Keratinocyte (primary cell): ENCODE measurements at regions not wholly inside any gene's neighbourhood (a gene's known extent, or its start where the extent isn't known, plus 50 kb on each side); places are given as distances from the start of the nearest gene placed in this dataset.

Experiments
- DNase-seq: peaks from one replicate; pipeline ENCODE4 v3.0.0-alpha.2; 2011; ENCODE audit warnings: low read depth, missing footprints, low spot score
- FAIRE-seq: peaks from 2 replicates; lab custom pipeline; 2011; peaks lifted over from hg19 to GRCh38; lab: Jason Lieb, UNC
- H2AFZ ChIP-seq: 2 replicates; pipeline ENCODE4 v1.6.0; 2012; ENCODE audit warnings: low read length, control low read depth, inconsistent platforms; ENCODE audit not compliant: control insufficient read depth
- H3K27ac ChIP-seq: 2 replicates; pipeline ENCODE4 v1.5.1; 2011; ENCODE audit warnings: low read length; ENCODE audit not compliant: control insufficient read depth, insufficient read depth
- H3K27me3 ChIP-seq: 3 replicates; pipeline ENCODE4 v1.6.0; 2011; ENCODE audit warnings: low read length; ENCODE audit not compliant: control insufficient read depth, insufficient read depth; ENCODE audit errors: extremely low read depth
- H3K36me3 ChIP-seq, 2 experiments: 2 replicates in 1 of 2; 3 replicates in 1 of 2; pipeline ENCODE4 v1.5.1; 2011; ENCODE audit warnings: low read length in 2 of 2, mild to moderate bottlenecking in 1 of 2; ENCODE audit not compliant: control insufficient read depth in 2 of 2, insufficient read depth in 2 of 2; ENCODE audit errors: extremely low read depth in 1 of 2
- H3K4me1 ChIP-seq: 3 replicates; pipeline ENCODE4 v1.5.1; 2011; ENCODE audit warnings: low read length; ENCODE audit not compliant: control insufficient read depth, insufficient read depth; ENCODE audit errors: extremely low read depth
- H3K4me2 ChIP-seq: 3 replicates; pipeline ENCODE4 v1.6.0; 2011; ENCODE audit warnings: low read depth, low read length; ENCODE audit not compliant: control insufficient read depth, insufficient read depth; ENCODE audit errors: extremely low read depth
- H3K4me3 ChIP-seq, 3 experiments: fragments of 200-600 bp in 1 of 3; sonication (generic) in 1 of 3; 2 replicates in 2 of 3; 3 replicates in 1 of 3; pipeline ENCODE4 v1.5.1; 2011 to 2016; ENCODE audit warnings: low read length in 3 of 3, mild to moderate bottlenecking in 3 of 3, control low read depth in 2 of 3, inconsistent platforms in 1 of 3, low read depth in 1 of 3, mixed read lengths in 1 of 3, mixed run types in 1 of 3, moderate library complexity in 1 of 3; ENCODE audit not compliant: control insufficient read depth in 2 of 3, insufficient read depth in 2 of 3; ENCODE audit errors: extremely low read depth in 1 of 3
- H3K79me2 ChIP-seq: 2 replicates; pipeline ENCODE4 v1.6.0; 2012; ENCODE audit warnings: low read length; ENCODE audit not compliant: control insufficient read depth, insufficient read depth
- H3K9ac ChIP-seq: 3 replicates; pipeline ENCODE4 v1.6.0; 2011; ENCODE audit warnings: low read length; ENCODE audit not compliant: control insufficient read depth, insufficient read depth; ENCODE audit errors: extremely low read depth
- H3K9me1 ChIP-seq: 3 replicates; pipeline ENCODE4 v1.6.0; 2011; ENCODE audit warnings: low read length; ENCODE audit not compliant: control insufficient read depth, insufficient read depth; ENCODE audit errors: extremely low read depth
- H3K9me3 ChIP-seq: 2 replicates; pipeline ENCODE4 v1.5.1; 2012; ENCODE audit warnings: low read depth, low read length; ENCODE audit not compliant: control insufficient read depth
- H4K20me1 ChIP-seq: 3 replicates; pipeline ENCODE4 v1.6.0; 2011; ENCODE audit warnings: low read length; ENCODE audit not compliant: control insufficient read depth, insufficient read depth; ENCODE audit errors: extremely low read depth
- CTCF ChIP-seq, 3 experiments: IDR thresholded peaks in 1 of 3; conservative IDR thresholded peaks in 1 of 3; optimal IDR thresholded peaks in 1 of 3; 2 replicates in 2 of 3; 3 replicates in 1 of 3; pipeline versions ENCODE3 to v1.5.1; 2011; ENCODE audit warnings: low read length in 3 of 3, mild to moderate bottlenecking in 3 of 3, moderate library complexity in 2 of 3, control low read depth in 1 of 3, inconsistent platforms in 1 of 3; ENCODE audit not compliant: insufficient read depth in 2 of 3; ENCODE audit errors: extremely low read depth in 1 of 3
- EZH2 ChIP-seq: IDR thresholded peaks from one replicate; pipeline ENCODE4 v1.6.1; 2012; ENCODE audit warnings: inconsistent platforms, mild to moderate bottlenecking, low read length, moderate library complexity
- dilution Hi-C: fragments of 300-500 bp; cut with MboI; formaldehyde crosslinking; loops from one replicate; pipeline ENCODE4 v1.7.0; 2020; ENCODE audit warnings: low sequenced_read_pairs; ENCODE audit not compliant: extremely low pct_ligation_motif_present

GRCh38 chr5:61701877-61702602 is 370.0 kb downstream of the ZSWIM6 start:
- TF ChIP-seq CTCF (optimal IDR thresholded peaks at IDR 0.05 in 1 of 3, IDR thresholded peaks at IDR 0.05 in 1 of 3, conservative IDR thresholded peaks at IDR 0.05 in 1 of 3; ENCODE audit: extremely low read depth in 1 of 3, insufficient read depth in 2 of 3, low read length in 3 of 3): no peak
- TF ChIP-seq EZH2: no peak
- no peak overlapping the region for H2AFZ ChIP-seq
- no peaks in the 10 kb centered on the region for H3K79me2 ChIP-seq
- H3K4me1 ChIP-seq: peaks cover 4% of the 10 kb centered on the region
- H3K36me3 ChIP-seq: no peaks in the 10 kb centered on the region
- no peak for FAIRE-seq
- H3K4me3 ChIP-seq: no peak overlapping the region
- no peaks in the 10 kb centered on the region for H4K20me1 ChIP-seq
- no peaks in the 10 kb centered on the region for H3K27me3 ChIP-seq
- H3K27ac ChIP-seq: no peak overlapping the region
- H3K9me3 ChIP-seq: no peaks in the 10 kb centered on the region
- dilution Hi-C loops: no loop called here
- H3K9me1 ChIP-seq: no peaks in the 10 kb centered on the region
- no peak overlapping the region for H3K4me2 ChIP-seq
- no peak overlapping the region for H3K9ac ChIP-seq
- DNase-seq: no peak

- H3K4me2 ChIP-seq: no peak overlapping the region
- no peaks in the 10 kb centered on the region for H3K9me1 ChIP-seq
- TF ChIP-seq EZH2 (no peak), CTCF (optimal IDR thresholded peaks at IDR 0.05 in 1 of 3, IDR thresholded peaks at IDR 0.05 in 1 of 3, conservative IDR thresholded peaks at IDR 0.05 in 1 of 3; ENCODE audit: extremely low read depth in 1 of 3, insufficient read depth in 2 of 3, low read length in 3 of 3) (no peak)
- H2AFZ ChIP-seq: no peak overlapping the region
- DNase-seq (no peak), FAIRE-seq (no peak)
- no peaks in the 10 kb centered on the region for H3K27me3 ChIP-seq
- H3K9me3 ChIP-seq: no peaks in the 10 kb centered on the region
- H3K4me1 ChIP-seq: peaks cover 4% of the 10 kb centered on the region
- no peaks in the 10 kb centered on the region for H3K79me2 ChIP-seq
- H4K20me1 ChIP-seq: no peaks in the 10 kb centered on the region
- H3K36me3 ChIP-seq: no peaks in the 10 kb centered on the region
- H3K4me3 ChIP-seq: no peak overlapping the region
- dilution Hi-C loops: no loop called here
- H3K9ac ChIP-seq: no peak overlapping the region
- H3K27ac ChIP-seq: no peak overlapping the region
These were observed 370.7 kb downstream of the ZSWIM6 start for GRCh38 chr5:61702784-61703183.
